ENCODE measurements at regions not wholly inside any gene's neighbourhood (a gene's known extent, or its start where the extent isn't known, plus 50 kb on each side); places are given as distances from the start of the nearest gene placed in this dataset.
A peak's percentile ranks its signal among the peaks of the same experiment; 100 is the strongest.

- FAIRE-seq (no peak), DNase-seq (ENCODE audit: low spot score) (peak; percentile 76), ATAC-seq (peak; percentile 83)
- Histone ChIP-seq H3K9ac (ENCODE audit: insufficient read depth, low read depth, low read length) (peak overlapping the region; percentile 58), H3K79me2 (ENCODE audit: insufficient read depth, low read length) (no peaks in the 10 kb centered on the region), H4K20me1 (ENCODE audit: insufficient read depth, low read length) (no peaks in the 10 kb centered on the region), H3K27ac (ENCODE audit: extremely low read length, insufficient read depth, low read length) (peak overlapping the region; percentile 79), H3K36me3 (replicated peaks in 1 of 2; ENCODE audit: control insufficient read depth in 1 of 2, insufficient read depth in 2 of 2, low read length in 2 of 2) (no peaks in the 10 kb centered on the region), H3K4me1 (ENCODE audit: insufficient read depth, low read length) (peaks cover 66% of the 10 kb centered on the region), H3K9me3 (ENCODE audit: low read length) (no peaks in the 10 kb centered on the region), H3K27me3 (ENCODE audit: control insufficient read depth in 1 of 2, insufficient read depth in 2 of 2, low read length in 2 of 2) (no peaks in the 10 kb centered on the region), H3K4me3 (replicated peaks in 1 of 3; ENCODE audit: insufficient read depth in 1 of 3, low read depth in 2 of 3, low read length in 3 of 3) (peak overlapping the region in 2 of 3 experiments; percentile 38 to 49; a peak in 4 of 6 replicates), H3K4me2 (ENCODE audit: low read depth, low read length) (peak overlapping the region; percentile 69), H2AFZ (ENCODE audit: low read length) (no peak overlapping the region)
- CTCF ChIA-PET (ENCODE audit: low intra/inter-chr PET ratio, low total read pairs), result no interaction called here
- no TSS peak for BruUV-seq (replicated peaks)
- intact Hi-C loops (cut with micrococcal nuclease; ENCODE audit: unreplicated experiment) (loop anchor here (5.0 kb wide), 1 partner anchor 150 kb away; no protein-coding TSS in a partner anchor), in situ Hi-C loops (cut with HindIII; ENCODE audit: extremely low pct_ligation_motif_present, low pct_unique_long_range_greater_than_20kb) (no loop called here)
- POLR2A ChIA-PET, result interaction anchor here (1.0 to 1.2 kb wide), 3 partner anchors 83 to 151 kb away, joined by 3 to 5 read pairs (median 3); no protein-coding TSS in a partner anchor
- WGBS (ENCODE audit: low lambda C conversion rate), result 1% methylated on average over 12 of the region's 12 CpGs
- TF ChIP-seq NFKBIZ (CRISPR knock-in tag; IDR thresholded peaks at IDR 0.05) (no peak), ZNF687 (CRISPR knock-in tag; IDR thresholded peaks at IDR 0.05) (no peak), ZMYM2 (CRISPR knock-in tag; IDR thresholded peaks at IDR 0.05) (no peak), ZKSCAN5 (CRISPR knock-in tag; IDR thresholded peaks at IDR 0.05) (no peak), PLRG1 (conservative IDR thresholded peaks at IDR 0.05) (no peak), DPF2 (CRISPR knock-in tag; IDR thresholded peaks at IDR 0.05; ENCODE audit: borderline replicate concordance, low read depth) (peak; percentile 40; the same call in 1 of the 2 replicates), ZNF430 (CRISPR knock-in tag; IDR thresholded peaks at IDR 0.05) (0 out of 2 replicates have a peak, but pooled peaks have one; percentile 35), ZBTB34 (CRISPR knock-in tag; IDR thresholded peaks at IDR 0.05) (0 out of 2 replicates have a peak, but pooled peaks have one; percentile 50), NFYB (CRISPR knock-in tag; IDR thresholded peaks at IDR 0.05) (no peak), CBX5 (CRISPR knock-in tag; IDR thresholded peaks at IDR 0.05; ENCODE audit: borderline replicate concordance) (0 out of 2 replicates have a peak, but pooled peaks have one; percentile 13), PATZ1 (CRISPR knock-in tag; IDR thresholded peaks at IDR 0.05) (peak; percentile 83), YEATS4 (CRISPR knock-in tag; IDR thresholded peaks at IDR 0.05; ENCODE audit: borderline replicate concordance) (0 out of 2 replicates have a peak, but pooled peaks have one; percentile 26), NR2C2 (CRISPR knock-in tag; IDR thresholded peaks at IDR 0.05; ENCODE audit: borderline replicate concordance) (peak; percentile 59), GFI1 (CRISPR knock-in tag; IDR thresholded peaks at IDR 0.05; ENCODE audit: borderline replicate concordance) (peak; percentile 52; the same call in 1 of the 2 replicates), MLLT10 (CRISPR knock-in tag; IDR thresholded peaks at IDR 0.05) (no peak)
Observed at GRCh38 chr1:173127369-173128307, 76.9 kb upstream of the TNFSF18 start.
